ENCODE measurements at regions not wholly inside any gene's neighbourhood (a gene's known extent, or its start where the extent isn't known, plus 50 kb on each side); places are given as distances from the start of the nearest gene placed in this dataset.

DNA sequence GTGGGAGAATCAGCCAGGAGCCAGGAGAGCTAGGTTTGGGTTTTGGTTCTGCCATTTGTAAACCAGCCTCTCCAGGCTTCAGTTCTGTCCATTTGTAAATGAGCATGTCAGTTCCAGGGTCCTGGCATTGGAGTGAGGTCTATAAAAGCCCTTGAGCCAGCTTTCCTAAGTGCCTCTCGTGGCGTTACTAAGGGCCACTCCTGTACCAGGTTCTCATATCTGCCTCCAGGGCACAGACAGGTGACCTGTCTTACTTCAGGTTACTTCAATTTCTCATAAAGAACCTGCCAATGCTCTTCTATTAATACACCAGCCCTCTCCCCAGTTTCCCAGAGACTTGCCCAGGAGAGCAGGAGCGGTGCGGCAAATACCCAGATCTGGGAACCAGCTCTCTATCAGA, 101.9 kb downstream of the VEGFA start:
- TF ChIP-seq POLR2A (IDR thresholded peaks at IDR 0.05; ENCODE audit: low read depth, low read length) (no peak), SPI1 (IDR thresholded peaks at IDR 0.05; ENCODE audit: borderline replicate concordance, insufficient read depth, low read depth, low read length) (no peak), SREBF2 (IDR thresholded peaks at IDR 0.05; ENCODE audit: low read length) (no peak), RCOR1 (conservative IDR thresholded peaks at IDR 0.05; ENCODE audit: low read depth, low read length) (no peak), NR2C2 (IDR thresholded peaks at IDR 0.05; ENCODE audit: borderline replicate concordance, control insufficient read depth, insufficient read length, low read depth) (no peak), SMC3 (IDR thresholded peaks at IDR 0.05; ENCODE audit: borderline replicate concordance, low read length) (no peak), EP300 (IDR thresholded peaks at IDR 0.05; ENCODE audit: borderline replicate concordance in 1 of 2, control insufficient read depth in 1 of 2, low read depth in 2 of 2, low read length in 2 of 2) (no peak)
- TF ChIP-seq, protein P1, sequence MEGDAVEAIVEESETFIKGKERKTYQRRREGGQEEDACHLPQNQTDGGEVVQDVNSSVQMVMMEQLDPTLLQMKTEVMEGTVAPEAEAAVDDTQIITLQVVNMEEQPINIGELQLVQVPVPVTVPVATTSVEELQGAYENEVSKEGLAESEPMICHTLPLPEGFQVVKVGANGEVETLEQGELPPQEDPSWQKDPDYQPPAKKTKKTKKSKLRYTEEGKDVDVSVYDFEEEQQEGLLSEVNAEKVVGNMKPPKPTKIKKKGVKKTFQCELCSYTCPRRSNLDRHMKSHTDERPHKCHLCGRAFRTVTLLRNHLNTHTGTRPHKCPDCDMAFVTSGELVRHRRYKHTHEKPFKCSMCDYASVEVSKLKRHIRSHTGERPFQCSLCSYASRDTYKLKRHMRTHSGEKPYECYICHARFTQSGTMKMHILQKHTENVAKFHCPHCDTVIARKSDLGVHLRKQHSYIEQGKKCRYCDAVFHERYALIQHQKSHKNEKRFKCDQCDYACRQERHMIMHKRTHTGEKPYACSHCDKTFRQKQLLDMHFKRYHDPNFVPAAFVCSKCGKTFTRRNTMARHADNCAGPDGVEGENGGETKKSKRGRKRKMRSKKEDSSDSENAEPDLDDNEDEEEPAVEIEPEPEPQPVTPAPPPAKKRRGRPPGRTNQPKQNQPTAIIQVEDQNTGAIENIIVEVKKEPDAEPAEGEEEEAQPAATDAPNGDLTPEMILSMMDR (IDR thresholded peaks at IDR 0.05 in 2 of 3, conservative IDR thresholded peaks at IDR 0.05 in 1 of 3; ENCODE audit: control insufficient read depth in 2 of 3, extremely low read depth in 1 of 3, insufficient read depth in 1 of 3, low read depth in 3 of 3, low read length in 3 of 3): no peak
- TF ChIP-seq, protein P2, sequence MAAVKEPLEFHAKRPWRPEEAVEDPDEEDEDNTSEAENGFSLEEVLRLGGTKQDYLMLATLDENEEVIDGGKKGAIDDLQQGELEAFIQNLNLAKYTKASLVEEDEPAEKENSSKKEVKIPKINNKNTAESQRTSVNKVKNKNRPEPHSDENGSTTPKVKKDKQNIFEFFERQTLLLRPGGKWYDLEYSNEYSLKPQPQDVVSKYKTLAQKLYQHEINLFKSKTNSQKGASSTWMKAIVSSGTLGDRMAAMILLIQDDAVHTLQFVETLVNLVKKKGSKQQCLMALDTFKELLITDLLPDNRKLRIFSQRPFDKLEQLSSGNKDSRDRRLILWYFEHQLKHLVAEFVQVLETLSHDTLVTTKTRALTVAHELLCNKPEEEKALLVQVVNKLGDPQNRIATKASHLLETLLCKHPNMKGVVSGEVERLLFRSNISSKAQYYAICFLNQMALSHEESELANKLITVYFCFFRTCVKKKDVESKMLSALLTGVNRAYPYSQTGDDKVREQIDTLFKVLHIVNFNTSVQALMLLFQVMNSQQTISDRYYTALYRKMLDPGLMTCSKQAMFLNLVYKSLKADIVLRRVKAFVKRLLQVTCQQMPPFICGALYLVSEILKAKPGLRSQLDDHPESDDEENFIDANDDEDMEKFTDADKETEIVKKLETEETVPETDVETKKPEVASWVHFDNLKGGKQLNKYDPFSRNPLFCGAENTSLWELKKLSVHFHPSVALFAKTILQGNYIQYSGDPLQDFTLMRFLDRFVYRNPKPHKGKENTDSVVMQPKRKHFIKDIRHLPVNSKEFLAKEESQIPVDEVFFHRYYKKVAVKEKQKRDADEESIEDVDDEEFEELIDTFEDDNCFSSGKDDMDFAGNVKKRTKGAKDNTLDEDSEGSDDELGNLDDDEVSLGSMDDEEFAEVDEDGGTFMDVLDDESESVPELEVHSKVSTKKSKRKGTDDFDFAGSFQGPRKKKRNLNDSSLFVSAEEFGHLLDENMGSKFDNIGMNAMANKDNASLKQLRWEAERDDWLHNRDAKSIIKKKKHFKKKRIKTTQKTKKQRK (IDR thresholded peaks at IDR 0.05; ENCODE audit: low read depth, low read length): no peak
- TF ChIP-seq, protein P3, sequence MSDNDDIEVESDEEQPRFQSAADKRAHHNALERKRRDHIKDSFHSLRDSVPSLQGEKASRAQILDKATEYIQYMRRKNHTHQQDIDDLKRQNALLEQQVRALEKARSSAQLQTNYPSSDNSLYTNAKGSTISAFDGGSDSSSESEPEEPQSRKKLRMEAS (IDR thresholded peaks at IDR 0.05; ENCODE audit: low read depth, low read length): no peak
- TF ChIP-seq, protein P4, sequence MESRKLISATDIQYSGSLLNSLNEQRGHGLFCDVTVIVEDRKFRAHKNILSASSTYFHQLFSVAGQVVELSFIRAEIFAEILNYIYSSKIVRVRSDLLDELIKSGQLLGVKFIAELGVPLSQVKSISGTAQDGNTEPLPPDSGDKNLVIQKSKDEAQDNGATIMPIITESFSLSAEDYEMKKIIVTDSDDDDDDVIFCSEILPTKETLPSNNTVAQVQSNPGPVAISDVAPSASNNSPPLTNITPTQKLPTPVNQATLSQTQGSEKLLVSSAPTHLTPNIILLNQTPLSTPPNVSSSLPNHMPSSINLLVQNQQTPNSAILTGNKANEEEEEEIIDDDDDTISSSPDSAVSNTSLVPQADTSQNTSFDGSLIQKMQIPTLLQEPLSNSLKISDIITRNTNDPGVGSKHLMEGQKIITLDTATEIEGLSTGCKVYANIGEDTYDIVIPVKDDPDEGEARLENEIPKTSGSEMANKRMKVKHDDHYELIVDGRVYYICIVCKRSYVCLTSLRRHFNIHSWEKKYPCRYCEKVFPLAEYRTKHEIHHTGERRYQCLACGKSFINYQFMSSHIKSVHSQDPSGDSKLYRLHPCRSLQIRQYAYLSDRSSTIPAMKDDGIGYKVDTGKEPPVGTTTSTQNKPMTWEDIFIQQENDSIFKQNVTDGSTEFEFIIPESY (IDR thresholded peaks at IDR 0.05): no peak
- TF ChIP-seq, protein P5, sequence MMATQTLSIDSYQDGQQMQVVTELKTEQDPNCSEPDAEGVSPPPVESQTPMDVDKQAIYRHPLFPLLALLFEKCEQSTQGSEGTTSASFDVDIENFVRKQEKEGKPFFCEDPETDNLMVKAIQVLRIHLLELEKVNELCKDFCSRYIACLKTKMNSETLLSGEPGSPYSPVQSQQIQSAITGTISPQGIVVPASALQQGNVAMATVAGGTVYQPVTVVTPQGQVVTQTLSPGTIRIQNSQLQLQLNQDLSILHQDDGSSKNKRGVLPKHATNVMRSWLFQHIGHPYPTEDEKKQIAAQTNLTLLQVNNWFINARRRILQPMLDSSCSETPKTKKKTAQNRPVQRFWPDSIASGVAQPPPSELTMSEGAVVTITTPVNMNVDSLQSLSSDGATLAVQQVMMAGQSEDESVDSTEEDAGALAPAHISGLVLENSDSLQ (IDR thresholded peaks at IDR 0.05): no peak
